ENCODE measurements at regions not wholly inside any gene's neighbourhood (a gene's known extent, or its start where the extent isn't known, plus 50 kb on each side); places are given as distances from the start of the nearest gene placed in this dataset.

- no peaks in the 10 kb centered on the region for H3K9me3 Mint-ChIP-seq
Observed at GRCh38 chrX:42686296-42686695, 91.7 kb downstream of the PPP1R2C start.

GRCh38 chrX:42684065-42684464 lies 93.9 kb downstream of the PPP1R2C start:
- Mint-ChIP-seq H3K4me3 (no peak overlapping the region), H3K4me1 (ENCODE audit: low read depth) (no peaks in the 10 kb centered on the region), H3K36me3 (ENCODE audit: low read depth) (no peaks in the 10 kb centered on the region), H3K27me3 (ENCODE audit: low read depth) (no peaks in the 10 kb centered on the region), H3K9me3 (no peaks in the 10 kb centered on the region), H3K27ac (no peak overlapping the region)
- DNase-seq (ENCODE audit: low spot score) = no peak

More at GRCh38 chrX:42686296-42686695, 91.7 kb downstream of the PPP1R2C start:
- Mint-ChIP-seq H3K4me1 (ENCODE audit: low read depth) (no peaks in the 10 kb centered on the region), H3K27ac (no peak overlapping the region), H3K36me3 (ENCODE audit: low read depth) (no peaks in the 10 kb centered on the region), H3K27me3 (ENCODE audit: low read depth) (no peaks in the 10 kb centered on the region), H3K4me3 (no peak overlapping the region)
- DNase-seq (ENCODE audit: low spot score) = no peak

- Mint-ChIP-seq H3K4me3 (no peak overlapping the region), H3K36me3 (ENCODE audit: low read depth) (no peaks in the 10 kb centered on the region), H3K27ac (no peak overlapping the region), H3K4me1 (ENCODE audit: low read depth) (no peaks in the 10 kb centered on the region), H3K27me3 (ENCODE audit: low read depth) (no peaks in the 10 kb centered on the region), H3K9me3 (no peaks in the 10 kb centered on the region)
- no peak for DNase-seq (ENCODE audit: low spot score)
Observed at GRCh38 chrX:42680666-42681065, 97.3 kb downstream of the PPP1R2C start.

- no peaks in the 10 kb centered on the region for H3K4me1 Mint-ChIP-seq (ENCODE audit: low read depth)
- DNase-seq (ENCODE audit: low spot score) = no peak
- no peak overlapping the region for H3K27ac Mint-ChIP-seq
- H3K9me3 Mint-ChIP-seq = no peaks in the 10 kb centered on the region
- no peak overlapping the region for H3K4me3 Mint-ChIP-seq
- no peaks in the 10 kb centered on the region for H3K36me3 Mint-ChIP-seq (ENCODE audit: low read depth)
- H3K27me3 Mint-ChIP-seq (ENCODE audit: low read depth) = no peaks in the 10 kb centered on the region
Observed at GRCh38 chrX:42678133-42678532, 99.8 kb downstream of the PPP1R2C start.

GRCh38 chrX:42673301-42673810 lies 104.6 kb downstream of the PPP1R2C start:
- Mint-ChIP-seq H3K27ac (no peak overlapping the region), H3K4me1 (ENCODE audit: low read depth) (no peaks in the 10 kb centered on the region), H3K27me3 (ENCODE audit: low read depth) (no peaks in the 10 kb centered on the region), H3K9me3 (peaks cover 4% of the 10 kb centered on the region), H3K36me3 (ENCODE audit: low read depth) (no peaks in the 10 kb centered on the region), H3K4me3 (no peak overlapping the region)
- DNase-seq (ENCODE audit: low spot score) = no peak

- H3K4me3 Mint-ChIP-seq = no peak overlapping the region
- H3K27ac Mint-ChIP-seq = no peak overlapping the region
- H3K9me3 Mint-ChIP-seq = peaks cover 1% of the 10 kb centered on the region
- no peaks in the 10 kb centered on the region for H3K27me3 Mint-ChIP-seq (ENCODE audit: low read depth)
- no peaks in the 10 kb centered on the region for H3K36me3 Mint-ChIP-seq (ENCODE audit: low read depth)
- DNase-seq (ENCODE audit: low spot score) = no peak
- no peaks in the 10 kb centered on the region for H3K4me1 Mint-ChIP-seq (ENCODE audit: low read depth)
Observed at GRCh38 chrX:42664680-42665079, 113.3 kb downstream of the PPP1R2C start.

- Mint-ChIP-seq H3K9me3 (no peaks in the 10 kb centered on the region), H3K4me3 (no peak overlapping the region), H3K27ac (no peak overlapping the region), H3K36me3 (ENCODE audit: low read depth) (no peaks in the 10 kb centered on the region), H3K4me1 (ENCODE audit: low read depth) (no peaks in the 10 kb centered on the region), H3K27me3 (ENCODE audit: low read depth) (no peaks in the 10 kb centered on the region)
- no peak for DNase-seq (ENCODE audit: low spot score)
Observed at GRCh38 chrX:42628471-42628870, 149.5 kb downstream of the PPP1R2C start.

- Mint-ChIP-seq H3K27ac (no peak overlapping the region), H3K4me1 (ENCODE audit: low read depth) (no peaks in the 10 kb centered on the region), H3K9me3 (no peaks in the 10 kb centered on the region), H3K27me3 (ENCODE audit: low read depth) (no peaks in the 10 kb centered on the region), H3K4me3 (no peak overlapping the region), H3K36me3 (ENCODE audit: low read depth) (no peaks in the 10 kb centered on the region)
- DNase-seq (ENCODE audit: low spot score) = no peak
Observed at GRCh38 chrX:42627891-42628290, 150.1 kb downstream of the PPP1R2C start.

- no peak overlapping the region for H3K27ac Mint-ChIP-seq
- no peaks in the 10 kb centered on the region for H3K27me3 Mint-ChIP-seq (ENCODE audit: low read depth)
- DNase-seq (ENCODE audit: low spot score) = no peak
- no peak overlapping the region for H3K4me3 Mint-ChIP-seq
- H3K36me3 Mint-ChIP-seq (ENCODE audit: low read depth) = no peaks in the 10 kb centered on the region
- no peaks in the 10 kb centered on the region for H3K9me3 Mint-ChIP-seq
- H3K4me1 Mint-ChIP-seq (ENCODE audit: low read depth) = no peaks in the 10 kb centered on the region
Observed at GRCh38 chrX:42624524-42624923, 153.4 kb downstream of the PPP1R2C start.

- Mint-ChIP-seq H3K36me3 (ENCODE audit: low read depth) (no peaks in the 10 kb centered on the region), H3K27ac (no peak overlapping the region), H3K4me1 (ENCODE audit: low read depth) (peaks cover 5% of the 10 kb centered on the region), H3K4me3 (no peak overlapping the region), H3K9me3 (no peaks in the 10 kb centered on the region), H3K27me3 (ENCODE audit: low read depth) (no peaks in the 10 kb centered on the region)
- DNase-seq (ENCODE audit: low spot score) = no peak
Observed at GRCh38 chrX:42619068-42619467, 158.9 kb downstream of the PPP1R2C start.

GRCh38 chrX:42616981-42617380 lies 161.0 kb downstream of the PPP1R2C start:
- DNase-seq (ENCODE audit: low spot score) = no peak
- peaks cover 5% of the 10 kb centered on the region for H3K4me1 Mint-ChIP-seq (ENCODE audit: low read depth)
- no peaks in the 10 kb centered on the region for H3K36me3 Mint-ChIP-seq (ENCODE audit: low read depth)
- H3K27ac Mint-ChIP-seq = no peak overlapping the region
- H3K9me3 Mint-ChIP-seq = no peaks in the 10 kb centered on the region
- no peak overlapping the region for H3K4me3 Mint-ChIP-seq
- no peaks in the 10 kb centered on the region for H3K27me3 Mint-ChIP-seq (ENCODE audit: low read depth)

GRCh38 chrX:42615161-42615563 lies 162.8 kb downstream of the PPP1R2C start:
- DNase-seq (ENCODE audit: low spot score) = no peak
- Mint-ChIP-seq H3K4me1 (ENCODE audit: low read depth) (peaks cover 5% of the 10 kb centered on the region), H3K27me3 (ENCODE audit: low read depth) (no peaks in the 10 kb centered on the region), H3K4me3 (no peak overlapping the region), H3K36me3 (ENCODE audit: low read depth) (no peaks in the 10 kb centered on the region), H3K27ac (no peak overlapping the region), H3K9me3 (no peaks in the 10 kb centered on the region)

- Mint-ChIP-seq H3K27me3 (ENCODE audit: low read depth) (no peaks in the 10 kb centered on the region), H3K9me3 (no peaks in the 10 kb centered on the region), H3K36me3 (ENCODE audit: low read depth) (no peaks in the 10 kb centered on the region)
Observed at GRCh38 chrX:42606591-42606990, 171.4 kb downstream of the PPP1R2C start.

GRCh38 chrX:42604302-42604701 lies 173.7 kb downstream of the PPP1R2C start:
- Mint-ChIP-seq H3K36me3 (ENCODE audit: low read depth) (no peaks in the 10 kb centered on the region), H3K4me3 (no peak overlapping the region), H3K9me3 (no peaks in the 10 kb centered on the region), H3K27ac (no peak overlapping the region), H3K4me1 (ENCODE audit: low read depth) (no peaks in the 10 kb centered on the region), H3K27me3 (ENCODE audit: low read depth) (no peaks in the 10 kb centered on the region)
- DNase-seq (ENCODE audit: low spot score) = no peak

More at GRCh38 chrX:42606591-42606990, 171.4 kb downstream of the PPP1R2C start:
- H3K4me1 Mint-ChIP-seq (ENCODE audit: low read depth) = no peaks in the 10 kb centered on the region
- DNase-seq (ENCODE audit: low spot score) = no peak
- no peak overlapping the region for H3K4me3 Mint-ChIP-seq
- no peak overlapping the region for H3K27ac Mint-ChIP-seq

- no peak for DNase-seq (ENCODE audit: low spot score)
- no peaks in the 10 kb centered on the region for H3K9me3 Mint-ChIP-seq
- no peak overlapping the region for H3K4me3 Mint-ChIP-seq
- H3K27ac Mint-ChIP-seq = no peak overlapping the region
- no peaks in the 10 kb centered on the region for H3K27me3 Mint-ChIP-seq (ENCODE audit: low read depth)
- H3K4me1 Mint-ChIP-seq (ENCODE audit: low read depth) = no peaks in the 10 kb centered on the region
- H3K36me3 Mint-ChIP-seq (ENCODE audit: low read depth) = no peaks in the 10 kb centered on the region
Observed at GRCh38 chrX:42603016-42603415, 174.9 kb downstream of the PPP1R2C start.

Measured in T-helper 2 cell treated with Interferon-gamma antibody and Interleukin-4, amounts not matched to agents 5 μg/mL and 100 μg/mL, for 36 hours (primary cell).